ENCODE measurements at regions not wholly inside any gene's neighbourhood (a gene's known extent, or its start where the extent isn't known, plus 50 kb on each side); places are given as distances from the start of the nearest gene placed in this dataset.

- DNase-seq = peak; percentile 18
Observed at GRCh38 chr14:26199590-26200370, 398.1 kb downstream of the NOVA1 start.

GRCh38 chr14:26199096-26199495 lies 398.7 kb downstream of the NOVA1 start:
- DNase-seq = no peak

GRCh38 chr14:26194816-26195215 lies 403.0 kb downstream of the NOVA1 start:
- no peak for DNase-seq

GRCh38 chr14:26191671-26192070 lies 406.2 kb downstream of the NOVA1 start:
- no peak for DNase-seq

GRCh38 chr14:26191123-26191522 lies 406.7 kb downstream of the NOVA1 start:
- no peak for DNase-seq

GRCh38 chr14:26190646-26191045 lies 407.2 kb downstream of the NOVA1 start:
- no peak for DNase-seq

- no peak for DNase-seq
Observed at GRCh38 chr14:26187996-26188620, 409.7 kb downstream of the NOVA1 start.

- DNase-seq = no peak
Observed at GRCh38 chr14:26180221-26180620, 417.6 kb downstream of the NOVA1 start.

- no peak for DNase-seq
Observed at GRCh38 chr14:26175658-26176057, 422.2 kb downstream of the NOVA1 start.

- DNase-seq = no peak
Observed at GRCh38 chr14:26174395-26174794, 423.4 kb downstream of the NOVA1 start.

- no peak for DNase-seq
Observed at GRCh38 chr14:26173581-26174110, 424.2 kb downstream of the NOVA1 start.

GRCh38 chr14:26172396-26172795 lies 425.4 kb downstream of the NOVA1 start:
- DNase-seq = no peak

- DNase-seq = no peak
Observed at GRCh38 chr14:26170885-26171284, 426.9 kb downstream of the NOVA1 start.

- peak; percentile 2 for DNase-seq
Observed at GRCh38 chr14:26163761-26164160, 434.1 kb downstream of the NOVA1 start.

GRCh38 chr14:26157517-26157916 lies 440.3 kb downstream of the NOVA1 start:
- DNase-seq = no peak

- DNase-seq = no peak
Observed at GRCh38 chr14:26143057-26143456, 454.8 kb downstream of the NOVA1 start.

- DNase-seq = no peak
Observed at GRCh38 chr14:26138764-26139445, 458.9 kb downstream of the NOVA1 start.

GRCh38 chr14:26137161-26137560 lies 460.7 kb downstream of the NOVA1 start:
- DNase-seq = peak; percentile 2

GRCh38 chr14:26132061-26132645 lies 465.7 kb downstream of the NOVA1 start:
- DNase-seq = no peak

GRCh38 chr14:26130690-26131089 lies 467.1 kb downstream of the NOVA1 start:
- no peak for DNase-seq

- DNase-seq = no peak
Observed at GRCh38 chr14:26128931-26129671, 468.7 kb downstream of the NOVA1 start.

GRCh38 chr14:26124896-26125438 lies 472.9 kb downstream of the NOVA1 start:
- no peak for DNase-seq

Measured in activated CD4-positive, alpha-beta T cell treated with anti-CD3 and anti-CD28 coated beads, Interleukin-2, amount 50 U/mL, for 16 hours (primary cell).